HT-29 (cell line): ENCODE measurements at regions not wholly inside any gene's neighbourhood (a gene's known extent, or its start where the extent isn't known, plus 50 kb on each side); places are given as distances from the start of the nearest gene placed in this dataset.
"Not testable (repeated sequence)": the region's sequence is repeated elsewhere in the genome, so short reads cannot be mapped to it uniquely, and the experiment has no call there.

Experiments
- DNase-seq: peaks from one replicate; pipeline ENCODE4 v3.0.0-alpha.2; 2015; ENCODE audit warnings: low spot score

DNA sequence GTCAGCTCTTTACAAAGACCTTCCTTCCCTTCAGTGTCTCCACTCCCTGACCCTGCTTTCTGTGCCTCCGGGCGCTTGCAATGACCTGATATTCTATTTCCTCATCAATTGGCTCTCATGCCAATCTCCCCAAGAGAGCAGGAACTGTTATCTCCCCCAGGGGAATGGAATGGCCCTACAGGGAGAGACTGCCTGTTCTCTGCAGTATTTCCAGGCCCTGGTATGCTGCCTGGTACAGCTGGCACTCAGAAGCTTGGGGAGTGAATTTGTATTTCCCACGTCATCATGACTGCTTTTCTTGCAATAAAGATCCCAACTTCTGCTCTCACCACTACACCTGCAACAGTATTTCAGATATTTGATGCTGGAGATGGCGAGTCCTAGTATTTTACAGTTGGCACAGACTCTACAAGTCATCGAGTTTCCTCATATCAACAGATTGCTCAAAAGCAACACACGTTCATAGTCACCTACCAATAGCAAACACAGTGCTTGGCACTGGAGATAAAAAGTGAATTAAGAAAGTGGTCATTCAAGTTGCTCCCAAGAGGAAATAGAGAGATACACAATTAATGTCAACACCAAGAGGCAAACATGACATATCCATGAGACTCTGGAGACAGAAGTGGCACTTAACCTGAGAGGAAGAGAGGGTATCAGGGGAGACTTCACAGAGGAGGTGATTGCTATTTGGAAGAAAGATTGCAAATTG is 90.5 kb upstream of the EGFL6 start:
- no peak for DNase-seq

- DNase-seq, result no peak
These were observed 93.0 kb upstream of the EGFL6 start for GRCh38 chrX:13476384-13476783.

DNA sequence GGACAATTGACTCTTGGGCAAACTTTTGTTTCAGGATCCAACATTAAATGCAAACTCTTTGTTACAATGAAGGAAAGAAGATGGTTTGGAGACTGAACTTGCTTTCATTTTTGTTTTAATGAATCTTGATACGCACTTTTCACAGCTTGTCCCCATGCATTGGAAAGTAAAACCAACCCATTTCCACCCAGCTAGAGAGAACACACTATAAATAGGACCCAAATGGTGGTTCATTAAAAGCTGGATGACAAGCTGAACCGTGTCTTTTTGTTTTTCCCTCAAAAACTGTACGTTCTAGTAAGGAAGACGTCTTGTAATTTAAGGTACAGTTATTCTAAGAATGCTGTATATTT is 95.3 kb upstream of the EGFL6 start:
- no peak for DNase-seq

DNA sequence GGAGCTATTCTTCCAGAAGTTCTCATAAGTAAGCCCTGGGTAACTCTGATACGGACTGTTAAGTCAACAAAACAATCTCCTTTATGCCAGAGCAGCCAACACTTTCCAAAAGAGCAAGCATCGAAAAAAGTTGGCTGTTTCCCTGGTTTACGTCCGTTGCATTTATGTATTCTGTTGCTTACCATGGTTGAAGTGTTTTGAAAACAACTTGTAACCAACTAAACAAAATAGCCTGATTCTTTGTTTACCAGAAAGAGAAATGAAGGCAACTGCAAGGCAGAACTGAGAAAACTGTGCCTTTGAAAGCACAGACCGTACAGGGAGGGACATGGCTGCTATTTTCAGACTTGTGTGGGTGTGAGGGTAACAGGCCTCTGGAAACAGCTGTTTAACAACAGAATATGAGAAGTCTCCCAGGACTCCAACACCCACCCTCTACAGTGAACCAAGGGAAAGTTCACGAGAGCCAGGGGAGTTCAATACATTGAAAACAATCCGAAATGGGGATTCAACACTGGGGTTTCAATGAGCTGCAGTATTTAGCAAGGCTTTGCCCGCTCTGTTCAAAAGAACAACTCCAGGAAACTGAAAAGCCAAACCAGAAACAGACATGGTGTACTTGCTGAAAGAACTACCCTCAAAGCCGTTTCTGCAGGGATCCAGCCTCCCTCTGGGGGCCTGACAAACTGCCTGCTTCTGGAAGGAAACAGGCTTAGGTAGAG is 95.8 kb upstream of the EGFL6 start:
- DNase-seq, result no peak

- DNase-seq, result no peak
These were observed 96.4 kb upstream of the EGFL6 start for GRCh38 chrX:13472975-13473374.

DNA sequence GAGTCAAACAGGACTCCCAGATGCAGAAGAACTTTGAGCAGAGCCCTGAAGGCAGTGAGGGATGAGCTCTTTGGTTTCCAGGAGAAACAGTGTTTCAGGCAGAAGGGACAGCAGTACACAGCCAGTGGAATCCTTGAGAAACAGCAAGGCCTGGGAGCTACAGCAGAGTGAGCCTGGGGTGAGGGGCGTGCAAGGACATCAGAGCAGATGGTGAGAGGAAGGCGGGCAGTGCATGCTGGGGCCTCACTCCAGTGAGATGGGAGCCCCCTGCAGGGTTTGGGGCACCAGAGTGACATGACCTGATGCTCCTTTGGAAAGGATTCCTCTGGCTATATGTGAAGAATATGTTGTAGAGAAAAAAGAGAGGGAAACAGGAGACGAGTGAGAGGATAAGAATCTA is 98.1 kb upstream of the EGFL6 start:
- no peak for DNase-seq

GRCh38 chrX:13470685-13470977 is 98.8 kb upstream of the EGFL6 start:
- no peak for DNase-seq

GRCh38 chrX:13469963-13470684 is 99.3 kb upstream of the EGFL6 start:
- DNase-seq, result no peak

DNA sequence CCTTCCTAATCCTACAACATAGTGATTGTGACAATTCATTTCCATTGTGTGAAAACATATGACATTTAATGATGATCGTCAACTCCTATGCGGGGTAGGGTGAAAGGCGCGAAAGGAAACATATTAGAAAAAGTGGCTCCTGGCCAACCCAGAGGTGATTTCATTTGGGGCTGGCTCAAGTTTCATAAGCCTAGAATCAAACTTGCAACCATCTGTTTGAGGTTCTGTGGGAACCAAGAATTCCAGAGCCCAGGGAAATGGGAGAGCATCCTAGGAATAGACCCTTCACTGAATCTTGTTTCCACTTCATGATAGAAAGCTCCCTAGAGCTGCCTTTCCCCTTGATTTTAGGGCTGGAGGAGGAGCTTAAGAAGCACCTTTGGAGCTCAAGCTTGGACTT is 101.3 kb upstream of the EGFL6 start:
- no peak for DNase-seq

DNA sequence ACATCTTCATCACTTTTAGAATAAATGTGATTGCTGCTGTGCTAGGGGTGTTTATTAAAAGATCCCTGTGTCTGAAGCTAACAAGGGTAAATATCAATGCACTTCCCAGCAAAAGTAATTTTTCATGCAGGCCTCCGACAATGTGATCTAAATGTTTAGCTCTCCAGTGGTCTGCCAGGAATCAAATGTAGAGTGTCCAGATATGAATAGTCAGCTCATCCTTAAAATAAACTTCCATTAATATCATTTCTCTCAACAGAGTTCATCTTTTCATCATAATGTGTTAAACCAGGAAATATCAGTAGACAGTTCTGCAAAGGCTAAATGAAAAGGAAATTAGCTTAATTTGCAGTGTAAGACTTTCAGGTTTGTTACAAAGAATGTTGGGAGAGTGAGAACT is 102.2 kb upstream of the EGFL6 start:
- no peak for DNase-seq

DNA sequence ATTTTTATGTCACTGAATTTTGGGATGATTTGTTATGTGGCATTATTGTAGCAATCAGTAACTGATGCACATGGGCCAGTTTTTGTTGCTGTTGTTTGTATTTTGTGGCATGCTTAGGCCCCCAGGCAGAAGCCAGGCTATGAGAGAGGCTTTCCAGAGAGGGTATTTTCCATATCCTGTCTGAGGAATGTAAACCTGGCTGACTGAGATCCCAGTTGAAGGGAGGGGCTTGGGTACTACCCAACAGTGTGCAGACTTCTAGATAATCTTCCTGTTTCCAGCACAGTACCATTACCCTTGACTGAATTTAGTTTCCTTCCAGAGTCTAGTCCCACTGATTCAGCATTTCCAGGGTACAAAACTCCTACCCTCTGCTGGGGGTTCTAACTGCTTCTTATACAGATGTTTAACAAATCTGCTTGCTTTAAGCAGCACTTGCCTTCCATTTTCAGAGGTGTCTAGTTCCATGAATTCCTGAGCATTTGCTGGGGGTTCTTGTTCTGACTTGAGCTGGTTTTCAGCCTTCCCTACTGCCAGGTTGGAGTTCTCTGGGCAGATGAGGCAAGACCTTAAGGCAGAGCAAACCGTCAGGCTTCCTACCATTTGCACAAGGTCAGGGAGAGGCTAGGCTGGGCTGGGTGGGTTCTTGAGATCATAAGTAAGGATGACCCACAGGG is 104.7 kb upstream of the EGFL6 start:
- DNase-seq, result no peak

GRCh38 chrX:13463608-13464007 is 105.8 kb upstream of the EGFL6 start:
- no peak for DNase-seq

- DNase-seq, result no peak
These were observed 117.1 kb upstream of the EGFL6 start for GRCh38 chrX:13452283-13452682.

- no peak for DNase-seq
These were observed 120.0 kb upstream of the EGFL6 start for GRCh38 chrX:13449441-13449840.

GRCh38 chrX:13448941-13449340 is 120.5 kb upstream of the EGFL6 start:
- no peak for DNase-seq

- not testable (repeated sequence) for DNase-seq
These were observed 121.8 kb upstream of the ATXN3L start for GRCh38 chrX:13441608-13442007.

DNA sequence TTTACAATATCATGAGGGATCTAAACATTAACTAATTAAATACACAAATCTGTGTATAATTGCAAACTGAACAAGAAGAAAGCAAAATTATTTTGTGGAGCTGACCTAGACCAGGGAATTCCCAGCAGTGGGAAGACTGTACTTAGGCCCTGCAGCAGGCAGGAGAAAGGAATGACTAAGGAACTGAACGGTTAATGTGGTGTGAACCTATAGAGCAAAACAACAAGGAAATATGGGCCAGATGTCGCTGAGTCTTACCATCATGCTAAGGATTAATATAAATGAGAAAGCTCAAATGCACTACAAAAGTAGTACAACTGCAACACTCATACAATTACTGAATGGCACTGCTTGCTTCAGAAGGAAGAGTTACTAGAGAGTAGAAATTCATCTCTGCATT is 120.3 kb upstream of the ATXN3L start:
- no peak for DNase-seq

DNA sequence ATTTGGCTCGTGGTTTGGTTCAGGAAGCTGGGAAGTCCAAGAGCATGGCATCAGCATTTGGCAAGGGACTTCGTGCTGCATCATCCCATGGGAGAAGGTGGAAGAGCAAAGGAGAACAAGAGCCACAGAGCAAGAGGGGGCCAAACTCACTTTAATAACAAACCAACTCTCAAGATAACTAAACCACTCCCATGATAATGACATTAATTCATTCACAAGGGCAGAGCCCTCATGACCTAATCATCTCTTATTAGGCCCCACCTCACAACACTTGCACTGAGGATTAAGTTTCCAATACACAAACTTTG is 113.4 kb upstream of the ATXN3L start:
- no peak for DNase-seq

- DNase-seq, result no peak
These were observed 112.8 kb upstream of the ATXN3L start for GRCh38 chrX:13432414-13433297.

DNA sequence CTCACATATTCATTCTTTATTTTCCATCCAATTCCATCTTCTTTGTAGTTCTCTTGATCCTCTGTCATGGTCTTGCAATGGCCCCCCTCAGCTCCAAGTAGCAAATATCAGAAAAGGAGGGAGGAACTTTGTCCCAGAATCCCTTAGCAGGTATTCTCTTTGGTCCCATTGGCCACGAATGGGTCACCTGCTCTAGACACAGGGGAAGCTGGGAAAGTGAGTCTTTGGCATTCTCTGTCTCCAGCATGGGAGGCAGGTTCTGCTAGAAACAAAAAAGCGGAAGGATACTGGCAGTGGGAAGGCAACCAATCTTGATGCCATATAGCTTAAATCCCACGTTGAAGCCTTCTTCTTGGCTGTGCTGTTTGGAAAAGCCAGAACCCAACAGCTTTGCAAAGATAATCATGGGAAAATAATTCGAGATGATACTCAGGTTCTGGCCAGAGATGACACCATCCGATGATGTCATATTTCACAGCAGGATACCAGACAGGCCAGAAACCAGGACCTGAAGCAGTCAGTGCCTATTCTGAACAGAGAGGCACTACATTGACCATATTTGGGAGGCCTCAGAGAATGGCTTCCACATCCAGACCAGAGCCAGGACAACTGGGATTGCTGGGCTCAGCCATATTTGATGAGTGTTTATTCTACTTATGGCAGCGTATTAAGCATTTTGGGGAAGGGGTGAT is 110.4 kb upstream of the ATXN3L start:
- DNase-seq, result no peak
